ENCODE measurements at regions not wholly inside any gene's neighbourhood (a gene's known extent, or its start where the extent isn't known, plus 50 kb on each side); places are given as distances from the start of the nearest gene placed in this dataset.

DNA sequence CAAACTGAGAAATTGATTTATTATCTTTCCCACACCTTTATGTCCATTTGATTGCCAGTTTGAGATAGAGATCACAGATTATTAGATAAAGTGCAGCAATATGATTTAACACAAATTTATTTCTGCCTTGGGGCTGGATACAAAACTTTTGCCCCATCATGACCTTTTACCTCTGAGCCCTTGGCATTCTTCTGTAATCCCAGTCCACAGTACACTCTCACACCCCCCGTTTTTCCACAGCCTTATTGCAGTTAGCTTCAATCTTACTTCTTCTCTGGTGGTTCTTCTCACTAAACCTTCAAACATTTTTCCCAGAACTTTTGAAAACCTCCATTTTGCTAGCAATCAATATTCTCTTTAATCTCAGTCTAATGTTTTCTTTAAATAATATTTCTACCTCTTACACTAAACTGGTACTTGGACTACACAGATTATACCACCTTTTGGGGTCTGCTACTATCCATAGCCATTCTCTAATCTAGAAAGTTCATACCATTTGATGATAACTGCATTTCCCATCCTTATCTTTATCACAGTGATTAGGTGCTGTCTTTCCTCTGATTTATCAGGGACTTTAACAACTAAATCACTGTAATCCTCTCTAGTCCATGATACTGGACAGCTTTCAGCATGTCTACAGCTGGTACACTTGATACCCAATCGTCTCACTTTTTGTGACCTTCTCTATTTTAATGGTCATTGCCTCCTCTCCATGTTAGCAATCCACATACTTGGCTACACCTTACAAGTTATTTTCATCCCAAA, 186.7 kb upstream of the PDE3A start:
- Histone ChIP-seq H3K36me3 (ENCODE audit: control insufficient read depth, insufficient read depth, low read length) (no peaks in the 10 kb centered on the region), H3K27me3 (ENCODE audit: control insufficient read depth, insufficient read depth, low read length) (no peaks in the 10 kb centered on the region), H3K4me3 (ENCODE audit: low read depth, low read length) (no peak overlapping the region)
- TF ChIP-seq, protein P1, sequence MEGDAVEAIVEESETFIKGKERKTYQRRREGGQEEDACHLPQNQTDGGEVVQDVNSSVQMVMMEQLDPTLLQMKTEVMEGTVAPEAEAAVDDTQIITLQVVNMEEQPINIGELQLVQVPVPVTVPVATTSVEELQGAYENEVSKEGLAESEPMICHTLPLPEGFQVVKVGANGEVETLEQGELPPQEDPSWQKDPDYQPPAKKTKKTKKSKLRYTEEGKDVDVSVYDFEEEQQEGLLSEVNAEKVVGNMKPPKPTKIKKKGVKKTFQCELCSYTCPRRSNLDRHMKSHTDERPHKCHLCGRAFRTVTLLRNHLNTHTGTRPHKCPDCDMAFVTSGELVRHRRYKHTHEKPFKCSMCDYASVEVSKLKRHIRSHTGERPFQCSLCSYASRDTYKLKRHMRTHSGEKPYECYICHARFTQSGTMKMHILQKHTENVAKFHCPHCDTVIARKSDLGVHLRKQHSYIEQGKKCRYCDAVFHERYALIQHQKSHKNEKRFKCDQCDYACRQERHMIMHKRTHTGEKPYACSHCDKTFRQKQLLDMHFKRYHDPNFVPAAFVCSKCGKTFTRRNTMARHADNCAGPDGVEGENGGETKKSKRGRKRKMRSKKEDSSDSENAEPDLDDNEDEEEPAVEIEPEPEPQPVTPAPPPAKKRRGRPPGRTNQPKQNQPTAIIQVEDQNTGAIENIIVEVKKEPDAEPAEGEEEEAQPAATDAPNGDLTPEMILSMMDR (IDR thresholded peaks at IDR 0.05; ENCODE audit: insufficient read depth, low read length, poor library complexity, severe bottlenecking): no peak
- DNase-seq (ENCODE audit: low read depth): no peak

DNA sequence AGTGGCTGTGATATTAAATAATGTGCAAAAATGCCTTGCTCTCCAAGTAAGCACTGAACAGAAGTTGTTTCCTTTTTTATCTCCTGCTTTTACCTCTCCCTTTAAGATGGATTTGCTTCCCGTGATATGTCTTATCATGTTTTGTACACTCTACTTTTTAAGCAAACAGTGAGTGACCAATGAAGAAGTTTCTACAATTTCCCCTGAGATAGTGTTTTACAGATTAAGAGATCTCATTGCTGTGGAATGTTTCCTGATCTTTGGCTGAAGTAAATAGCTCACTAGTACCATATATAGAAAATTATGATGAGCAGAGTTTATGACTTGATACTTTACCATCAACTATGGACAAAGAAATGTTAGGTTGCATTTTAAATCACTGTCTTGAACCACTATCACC, 184.8 kb upstream of the PDE3A start:
- TF ChIP-seq, protein P1 (IDR thresholded peaks at IDR 0.05; ENCODE audit: insufficient read depth, low read length, poor library complexity, severe bottlenecking): no peak
- H3K4me3 ChIP-seq (ENCODE audit: low read depth, low read length): no peak overlapping the region
- H3K27me3 ChIP-seq (ENCODE audit: control insufficient read depth, insufficient read depth, low read length): no peaks in the 10 kb centered on the region
- no peak for DNase-seq (ENCODE audit: low read depth)
- no peaks in the 10 kb centered on the region for H3K36me3 ChIP-seq (ENCODE audit: control insufficient read depth, insufficient read depth, low read length)

DNA sequence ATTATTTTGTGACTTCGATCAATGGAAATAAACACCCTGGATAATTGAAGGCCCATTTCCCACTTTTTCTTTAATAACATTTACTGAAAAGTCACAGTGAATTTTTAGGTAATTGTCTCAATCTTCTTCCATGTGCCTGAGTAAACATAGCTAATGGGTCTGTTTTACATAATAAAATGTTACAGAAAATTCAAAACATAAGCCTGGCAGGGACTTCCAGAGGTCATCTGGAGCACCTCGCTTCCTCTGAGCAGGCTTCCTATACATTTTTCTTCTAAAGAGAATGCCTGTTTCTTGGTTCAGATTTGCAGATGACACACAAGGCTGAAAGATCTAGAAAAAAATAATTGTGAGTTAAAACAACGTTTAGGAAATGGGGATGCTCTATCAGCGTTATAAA, 183.8 kb upstream of the PDE3A start:
- Histone ChIP-seq H3K36me3 (ENCODE audit: control insufficient read depth, insufficient read depth, low read length) (no peaks in the 10 kb centered on the region), H3K27me3 (ENCODE audit: control insufficient read depth, insufficient read depth, low read length) (no peaks in the 10 kb centered on the region), H3K4me3 (ENCODE audit: low read depth, low read length) (no peak overlapping the region)
- TF ChIP-seq, protein P1 (IDR thresholded peaks at IDR 0.05; ENCODE audit: insufficient read depth, low read length, poor library complexity, severe bottlenecking): no peak
- no peak for DNase-seq (ENCODE audit: low read depth)

DNA sequence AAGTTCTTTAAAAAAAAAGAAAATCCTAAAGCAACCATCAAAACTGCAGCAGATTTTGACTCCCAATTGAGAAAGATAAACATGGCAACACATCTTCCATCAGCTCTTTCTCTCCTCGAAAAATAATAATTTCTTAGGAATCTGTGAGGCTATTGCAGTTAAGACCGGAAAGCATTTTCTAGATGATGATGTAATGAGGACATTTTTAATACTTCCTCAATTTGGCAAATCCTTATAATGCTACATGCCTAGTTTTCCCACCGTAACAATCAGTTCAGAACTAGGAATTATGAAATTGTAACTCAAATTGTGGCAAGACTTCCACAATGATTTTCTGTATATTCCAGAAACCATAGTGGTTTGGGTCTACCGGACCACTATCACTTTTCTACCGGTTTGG, 180.9 kb upstream of the PDE3A start:
- DNase-seq (ENCODE audit: low read depth): no peak
- H3K4me3 ChIP-seq (ENCODE audit: low read depth, low read length): no peak overlapping the region
- no peaks in the 10 kb centered on the region for H3K27me3 ChIP-seq (ENCODE audit: control insufficient read depth, insufficient read depth, low read length)
- no peaks in the 10 kb centered on the region for H3K36me3 ChIP-seq (ENCODE audit: control insufficient read depth, insufficient read depth, low read length)
- TF ChIP-seq, protein P1 (IDR thresholded peaks at IDR 0.05; ENCODE audit: insufficient read depth, low read length, poor library complexity, severe bottlenecking): no peak

DNA sequence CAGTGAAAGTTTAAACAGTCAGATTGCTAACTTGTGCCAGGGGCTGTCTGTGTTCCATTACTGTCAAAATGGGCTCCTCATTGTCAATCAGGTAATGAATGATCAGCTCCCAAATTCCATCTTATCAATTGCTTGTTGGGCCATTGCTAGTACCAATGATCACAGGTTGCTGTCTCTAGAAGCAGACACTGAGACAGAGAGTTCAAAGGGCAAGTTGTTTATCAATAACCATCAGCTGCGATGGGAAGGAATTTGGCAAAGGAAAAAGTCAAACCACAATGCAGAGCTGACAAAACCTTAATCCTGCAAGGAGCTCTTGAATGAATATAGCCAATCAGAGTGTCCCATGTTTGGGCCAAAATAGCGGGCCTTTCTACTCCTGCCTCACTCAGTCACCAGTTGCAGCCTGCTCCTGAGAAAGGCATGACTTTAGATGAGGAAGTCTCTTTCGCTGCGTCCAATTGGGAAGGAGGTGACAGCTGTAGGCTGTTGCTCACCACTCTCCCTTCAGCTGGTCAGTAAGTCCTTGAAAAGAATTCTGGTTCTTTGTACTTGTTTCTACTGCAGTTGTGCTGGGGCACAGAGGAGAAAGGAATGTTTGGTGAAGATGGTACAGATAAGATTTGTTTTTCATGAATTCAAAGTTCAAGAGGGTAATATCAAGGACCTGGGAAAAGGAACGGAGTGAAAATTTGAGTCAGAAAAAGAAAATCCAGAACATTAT, 179.2 kb upstream of the PDE3A start:
- TF ChIP-seq, protein P1 (IDR thresholded peaks at IDR 0.05; ENCODE audit: insufficient read depth, low read length, poor library complexity, severe bottlenecking): no peak
- Histone ChIP-seq H3K36me3 (ENCODE audit: control insufficient read depth, insufficient read depth, low read length) (no peaks in the 10 kb centered on the region), H3K4me3 (ENCODE audit: low read depth, low read length) (no peak overlapping the region), H3K27me3 (ENCODE audit: control insufficient read depth, insufficient read depth, low read length) (no peaks in the 10 kb centered on the region)
- DNase-seq (ENCODE audit: low read depth): no peak

Measured in kidney epithelial cell (primary cell).